GM12875 (cell line): ENCODE measurements at regions not wholly inside any gene's neighbourhood (a gene's known extent, or its start where the extent isn't known, plus 50 kb on each side); places are given as distances from the start of the nearest gene placed in this dataset.
"Not testable (repeated sequence)": the region's sequence is repeated elsewhere in the genome, so short reads cannot be mapped to it uniquely, and the experiment has no call there.

Source experiments
- H3K4me3 ChIP-seq: one replicate; pipeline ENCODE4 v1.5.1; 2011; ENCODE audit warnings: low read depth, low read length, control low read depth
- TF ChIP-seq, protein P1 (sequence below): IDR thresholded peaks from 2 replicates; pipeline ENCODE4 v1.5.1; 2011; ENCODE audit warnings: low read depth, mild to moderate bottlenecking, control low read depth, inconsistent platforms, low read length, moderate library complexity, borderline replicate concordance; ENCODE audit not compliant: insufficient read depth

DNA sequence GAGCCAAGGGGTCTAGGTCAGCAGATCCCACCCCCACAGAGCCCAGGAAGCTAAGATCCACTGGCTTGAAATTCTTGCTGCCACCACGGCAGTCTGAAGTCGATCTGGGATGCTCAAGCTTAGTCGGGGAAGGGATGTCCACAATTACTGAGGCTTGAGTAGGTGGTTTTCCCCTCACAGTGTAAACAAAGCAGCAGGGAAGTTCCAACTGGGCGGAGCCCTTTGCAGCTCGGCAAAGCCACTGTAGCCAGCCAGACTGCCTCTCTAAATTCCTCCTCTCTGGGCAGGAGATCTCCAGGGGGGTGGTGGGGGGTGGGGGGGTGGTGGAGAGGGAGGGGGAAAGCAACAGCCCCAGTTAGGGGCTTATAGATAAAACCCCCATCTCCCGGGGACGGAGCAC is 419.5 kb downstream of the NUP35 start:
- TF ChIP-seq, protein P1, sequence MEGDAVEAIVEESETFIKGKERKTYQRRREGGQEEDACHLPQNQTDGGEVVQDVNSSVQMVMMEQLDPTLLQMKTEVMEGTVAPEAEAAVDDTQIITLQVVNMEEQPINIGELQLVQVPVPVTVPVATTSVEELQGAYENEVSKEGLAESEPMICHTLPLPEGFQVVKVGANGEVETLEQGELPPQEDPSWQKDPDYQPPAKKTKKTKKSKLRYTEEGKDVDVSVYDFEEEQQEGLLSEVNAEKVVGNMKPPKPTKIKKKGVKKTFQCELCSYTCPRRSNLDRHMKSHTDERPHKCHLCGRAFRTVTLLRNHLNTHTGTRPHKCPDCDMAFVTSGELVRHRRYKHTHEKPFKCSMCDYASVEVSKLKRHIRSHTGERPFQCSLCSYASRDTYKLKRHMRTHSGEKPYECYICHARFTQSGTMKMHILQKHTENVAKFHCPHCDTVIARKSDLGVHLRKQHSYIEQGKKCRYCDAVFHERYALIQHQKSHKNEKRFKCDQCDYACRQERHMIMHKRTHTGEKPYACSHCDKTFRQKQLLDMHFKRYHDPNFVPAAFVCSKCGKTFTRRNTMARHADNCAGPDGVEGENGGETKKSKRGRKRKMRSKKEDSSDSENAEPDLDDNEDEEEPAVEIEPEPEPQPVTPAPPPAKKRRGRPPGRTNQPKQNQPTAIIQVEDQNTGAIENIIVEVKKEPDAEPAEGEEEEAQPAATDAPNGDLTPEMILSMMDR, result no peak
- peak overlapping the region; percentile 6 for H3K4me3 ChIP-seq

DNA sequence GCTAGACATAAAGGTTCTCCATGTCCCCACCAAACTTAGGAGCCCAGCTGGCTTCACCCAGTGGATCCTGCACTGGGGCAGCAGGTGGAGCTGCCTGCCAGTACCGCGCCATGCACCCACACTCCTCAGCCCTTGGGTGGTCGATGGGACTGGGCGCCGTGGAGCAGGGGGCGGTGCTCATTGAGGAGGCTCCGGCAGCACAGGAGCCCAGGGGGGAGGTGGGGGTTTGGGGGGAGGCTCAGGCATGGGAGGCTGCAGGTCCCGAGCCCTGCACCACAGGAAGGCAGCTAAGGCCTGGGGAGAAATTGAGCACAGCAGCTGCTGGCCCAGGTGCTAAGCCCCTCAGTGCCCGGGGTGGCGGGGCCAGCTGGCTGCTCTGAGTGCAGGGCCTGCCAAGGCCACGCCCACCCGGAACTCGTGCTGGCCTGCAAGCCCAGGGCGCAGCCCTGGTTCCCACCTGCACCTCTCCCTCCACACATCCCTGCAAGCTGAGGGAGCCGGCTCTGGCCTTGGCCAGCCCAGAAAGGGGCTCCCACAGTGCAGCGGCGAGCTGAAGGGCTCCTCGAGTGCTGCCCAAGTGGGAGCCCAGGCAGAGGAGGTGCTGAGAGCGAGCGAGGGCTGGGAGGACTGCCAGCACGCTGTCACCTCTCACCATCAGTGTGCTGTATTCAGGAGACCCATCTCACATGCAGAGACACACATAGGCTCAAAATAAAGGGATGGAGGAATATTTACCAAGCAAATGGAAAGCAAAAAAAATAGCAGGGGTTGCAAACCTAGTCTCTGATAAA is 422.5 kb downstream of the NUP35 start:
- H3K4me3 ChIP-seq, result not testable (repeated sequence)

DNA sequence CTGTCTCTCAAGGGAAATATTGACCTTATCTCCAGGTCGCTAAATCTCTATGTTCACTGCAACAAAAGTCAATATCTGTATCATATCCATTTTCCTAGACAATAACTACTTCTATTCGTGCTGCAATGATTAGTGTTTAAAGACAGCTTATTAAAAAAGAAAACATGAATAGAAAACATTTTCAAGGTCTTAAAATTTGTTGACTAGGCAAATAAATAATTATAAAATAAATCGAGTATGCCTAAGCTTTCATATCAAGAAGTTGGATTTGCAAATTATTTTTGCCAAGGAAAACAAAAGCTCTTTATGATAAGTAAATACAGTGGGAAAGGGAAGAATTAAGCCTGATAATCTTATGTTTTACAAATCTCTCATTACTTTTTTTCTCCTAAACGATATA is 428.5 kb downstream of the NUP35 start:
- H3K4me3 ChIP-seq, result no peak overlapping the region
- TF ChIP-seq, protein P1, result no peak

DNA sequence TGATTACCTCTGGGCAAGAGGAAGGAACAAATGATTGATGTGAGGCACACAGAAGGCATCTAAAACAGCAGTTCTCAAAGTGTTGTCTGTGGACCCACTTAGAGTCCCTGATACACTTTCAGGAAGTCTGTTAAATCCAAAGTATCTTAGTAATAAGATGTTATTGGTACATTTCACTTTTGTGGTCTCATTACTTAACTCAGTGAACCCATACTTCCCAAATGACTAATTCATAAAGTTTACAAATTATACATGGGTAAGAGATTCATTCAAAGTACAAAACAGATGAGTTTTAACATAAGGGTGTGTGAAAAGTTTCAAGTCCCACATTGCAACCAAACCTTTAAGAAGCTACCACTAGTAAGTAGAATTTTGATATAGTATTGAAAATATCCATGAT is 440.5 kb downstream of the NUP35 start:
- no peak overlapping the region for H3K4me3 ChIP-seq
- TF ChIP-seq, protein P1, result no peak

DNA sequence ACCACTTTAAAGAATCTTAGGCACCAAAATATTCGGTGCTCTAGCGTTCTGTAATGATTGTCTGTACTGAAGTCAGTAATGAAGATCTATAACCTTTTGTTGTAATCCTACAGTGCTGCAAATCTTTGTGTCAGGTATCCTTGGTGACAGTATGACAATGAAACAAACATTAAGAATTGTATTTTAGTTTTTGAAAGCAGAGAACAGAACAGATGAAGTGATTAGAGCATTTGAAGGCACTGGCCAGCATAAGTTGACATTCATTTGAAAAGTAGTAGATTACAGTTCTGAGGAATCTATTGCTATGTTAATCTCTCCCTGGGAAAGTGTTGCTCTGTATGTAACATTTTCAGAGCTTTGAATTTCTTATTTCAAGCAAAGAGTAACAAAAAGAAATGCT is 451.2 kb downstream of the NUP35 start:
- TF ChIP-seq, protein P1, result no peak
- H3K4me3 ChIP-seq, result no peak overlapping the region

DNA sequence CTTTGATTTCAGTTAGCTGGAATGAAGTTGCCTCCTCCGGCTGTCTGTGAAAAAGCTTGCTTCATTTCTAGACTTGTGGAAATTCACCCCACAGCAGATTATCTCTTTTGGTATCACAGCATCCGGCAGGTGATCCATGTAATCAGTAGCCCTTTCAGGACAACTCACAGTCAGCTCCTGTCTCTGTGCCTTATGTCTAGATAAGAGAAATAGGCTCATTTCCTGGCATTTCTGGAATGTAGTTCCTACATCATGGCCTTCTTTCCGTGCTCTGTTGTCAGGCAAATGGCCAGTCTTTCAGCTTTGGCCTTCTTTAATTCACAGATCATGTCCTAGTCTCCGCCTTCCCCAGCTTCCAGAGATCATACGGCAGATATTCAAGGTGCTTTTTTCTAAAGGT is 455.4 kb downstream of the NUP35 start:
- H3K4me3 ChIP-seq, result no peak overlapping the region
- TF ChIP-seq, protein P1, result no peak

DNA sequence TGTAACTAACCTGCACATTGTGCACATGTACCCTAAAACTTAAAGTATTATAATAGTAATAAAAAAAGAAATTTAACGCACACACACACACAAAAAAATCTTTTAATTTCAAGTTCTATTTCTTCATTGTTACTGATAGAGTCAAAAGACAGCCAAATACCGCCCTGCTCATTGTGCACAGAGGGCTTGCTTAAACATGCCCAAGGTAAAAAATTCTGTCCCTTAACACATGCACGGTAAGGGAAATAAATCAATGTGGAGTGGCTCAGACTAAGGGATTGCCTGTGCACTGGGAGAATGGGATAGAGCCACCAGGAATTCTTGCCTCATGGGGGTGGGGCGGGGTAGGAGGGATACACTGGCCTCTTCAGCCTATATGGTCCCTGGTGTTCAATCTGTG is 468.0 kb downstream of the NUP35 start:
- no peak overlapping the region for H3K4me3 ChIP-seq
- TF ChIP-seq, protein P1, result no peak
